BE2C (cell line): ENCODE measurements at regions not wholly inside any gene's neighbourhood (a gene's known extent, or its start where the extent isn't known, plus 50 kb on each side); places are given as distances from the start of the nearest gene placed in this dataset.

Experiments used
- DNase-seq: peaks from one replicate; pipeline ENCODE4 v3.0.0-alpha.2; 2020
- H3K27me3 ChIP-seq: fragments of 250-450 bp; sonication (Bioruptor Pico); 2 replicates; pipeline ENCODE4 v1.5.1; 2020; ENCODE audit warnings: mild to moderate bottlenecking
- H3K36me3 ChIP-seq: fragments of 250-450 bp; sonication (Bioruptor Pico); 2 replicates; pipeline ENCODE4 v1.5.1; 2020; ENCODE audit warnings: mild to moderate bottlenecking
- H3K4me1 ChIP-seq: fragments of 250-450 bp; sonication (Bioruptor Pico); 2 replicates; pipeline ENCODE4 v1.5.1; 2020
- H3K4me3 ChIP-seq: 2 replicates; pipeline ENCODE4 v1.5.1; 2011; ENCODE audit warnings: low read depth, low read length
- H3K9me3 ChIP-seq: fragments of 250-450 bp; sonication (Bioruptor Pico); 2 replicates; pipeline ENCODE4 v1.5.1; 2020
- CTCF ChIP-seq: IDR thresholded peaks from 2 replicates; pipeline ENCODE4 v1.5.1; 2012; ENCODE audit warnings: mild to moderate bottlenecking, low read depth, low read length

GRCh38 chr1:4908486-4908885, 254.1 kb downstream of the AJAP1 start:
- Histone ChIP-seq H3K27me3 (no peaks in the 10 kb centered on the region), H3K4me1 (no peaks in the 10 kb centered on the region), H3K36me3 (no peaks in the 10 kb centered on the region), H3K4me3 (no peak overlapping the region), H3K9me3 (no peaks in the 10 kb centered on the region)
- DNase-seq = no peak
- no peak for TF ChIP-seq CTCF

- Histone ChIP-seq H3K4me1 (no peaks in the 10 kb centered on the region), H3K36me3 (no peaks in the 10 kb centered on the region), H3K27me3 (no peaks in the 10 kb centered on the region), H3K9me3 (no peaks in the 10 kb centered on the region), H3K4me3 (no peak overlapping the region)
- TF ChIP-seq CTCF = no peak
- DNase-seq = no peak
Measured at GRCh38 chr1:4894566-4894965, 240.2 kb downstream of the AJAP1 start.

- no peaks in the 10 kb centered on the region for H3K4me1 ChIP-seq
- no peak for TF ChIP-seq CTCF
- H3K36me3 ChIP-seq = no peaks in the 10 kb centered on the region
- H3K27me3 ChIP-seq = no peaks in the 10 kb centered on the region
- no peak for DNase-seq
- no peaks in the 10 kb centered on the region for H3K9me3 ChIP-seq
- H3K4me3 ChIP-seq = no peak overlapping the region
Measured at GRCh38 chr1:4880626-4881025, 226.2 kb downstream of the AJAP1 start.

- DNase-seq = no peak
- H3K27me3 ChIP-seq = no peaks in the 10 kb centered on the region
- no peak for TF ChIP-seq CTCF
- no peak overlapping the region for H3K4me3 ChIP-seq
- no peaks in the 10 kb centered on the region for H3K36me3 ChIP-seq
- H3K4me1 ChIP-seq = no peaks in the 10 kb centered on the region
- no peaks in the 10 kb centered on the region for H3K9me3 ChIP-seq
Measured at GRCh38 chr1:4877426-4877825, 223.0 kb downstream of the AJAP1 start.

GRCh38 chr1:4871373-4871772, 217.0 kb downstream of the AJAP1 start:
- H3K9me3 ChIP-seq = no peaks in the 10 kb centered on the region
- DNase-seq = no peak
- no peaks in the 10 kb centered on the region for H3K4me1 ChIP-seq
- H3K27me3 ChIP-seq = no peaks in the 10 kb centered on the region
- TF ChIP-seq CTCF = no peak
- no peaks in the 10 kb centered on the region for H3K36me3 ChIP-seq
- H3K4me3 ChIP-seq = no peak overlapping the region

- Histone ChIP-seq H3K9me3 (no peaks in the 10 kb centered on the region), H3K4me3 (no peak overlapping the region), H3K36me3 (no peaks in the 10 kb centered on the region), H3K27me3 (no peaks in the 10 kb centered on the region), H3K4me1 (no peaks in the 10 kb centered on the region)
- DNase-seq = no peak
- no peak for TF ChIP-seq CTCF
Measured at GRCh38 chr1:4868521-4868920, 214.1 kb downstream of the AJAP1 start.
